HG03045 (cell line): ENCODE measurements at regions not wholly inside any gene's neighbourhood (a gene's known extent, or its start where the extent isn't known, plus 50 kb on each side); places are given as distances from the start of the nearest gene placed in this dataset.

Experiments used
- ATAC-seq: cut with Tn5 transposase; IDR thresholded peaks from one replicate; pipeline ENCODE4 v1.9.1; 2021; ENCODE audit warnings: mild to moderate bottlenecking, moderate library complexity; ENCODE audit not compliant: unreplicated experiment

DNA sequence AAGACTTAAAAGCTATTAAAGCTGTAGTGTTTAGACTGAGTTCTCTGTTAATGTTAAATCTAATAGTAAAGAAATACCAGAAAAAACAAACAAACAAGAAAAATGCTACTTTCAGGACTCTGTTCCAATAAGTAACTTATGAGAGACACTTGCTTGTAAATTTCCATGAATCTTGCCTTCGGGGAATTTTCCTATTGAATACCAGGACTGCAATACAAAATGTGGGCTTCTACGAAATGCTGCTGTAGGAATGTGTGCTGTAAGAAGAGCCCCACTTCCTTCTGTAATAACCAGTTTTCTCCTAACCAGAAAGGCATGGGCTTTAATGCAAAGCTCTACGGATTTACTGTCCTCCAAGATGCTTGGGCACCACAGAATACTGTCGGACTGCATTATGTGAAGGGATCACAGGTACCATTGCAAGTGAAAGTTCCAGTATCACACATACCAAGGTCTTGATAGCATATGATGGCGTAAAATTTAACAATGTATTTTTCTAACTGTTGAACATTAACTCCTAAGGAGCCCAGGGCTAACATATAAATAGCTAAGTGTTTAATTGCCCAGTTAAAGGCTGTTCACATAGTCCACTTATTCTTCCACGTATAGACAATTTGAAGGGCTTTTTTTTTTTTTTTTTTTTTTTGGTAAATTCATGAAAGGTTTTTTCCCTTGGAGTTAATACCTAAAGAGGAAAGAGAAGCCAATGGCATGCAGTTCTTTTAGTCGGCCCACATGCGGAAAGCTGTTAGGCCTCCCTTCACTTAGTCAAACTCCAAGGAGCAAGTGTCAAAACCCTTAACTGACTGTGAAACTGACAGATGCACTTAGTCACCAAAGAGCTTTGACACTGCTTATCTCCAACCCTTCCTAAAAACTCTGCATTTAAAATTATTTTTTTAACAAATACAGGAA lies 564.0 kb upstream of the POU3F3 start:
- no peak for ATAC-seq

GRCh38 chr2:104290566-104290891 lies 563.4 kb upstream of the POU3F3 start:
- ATAC-seq: no peak

GRCh38 chr2:104312684-104313083 lies 541.2 kb upstream of the POU3F3 start:
- no peak for ATAC-seq

DNA sequence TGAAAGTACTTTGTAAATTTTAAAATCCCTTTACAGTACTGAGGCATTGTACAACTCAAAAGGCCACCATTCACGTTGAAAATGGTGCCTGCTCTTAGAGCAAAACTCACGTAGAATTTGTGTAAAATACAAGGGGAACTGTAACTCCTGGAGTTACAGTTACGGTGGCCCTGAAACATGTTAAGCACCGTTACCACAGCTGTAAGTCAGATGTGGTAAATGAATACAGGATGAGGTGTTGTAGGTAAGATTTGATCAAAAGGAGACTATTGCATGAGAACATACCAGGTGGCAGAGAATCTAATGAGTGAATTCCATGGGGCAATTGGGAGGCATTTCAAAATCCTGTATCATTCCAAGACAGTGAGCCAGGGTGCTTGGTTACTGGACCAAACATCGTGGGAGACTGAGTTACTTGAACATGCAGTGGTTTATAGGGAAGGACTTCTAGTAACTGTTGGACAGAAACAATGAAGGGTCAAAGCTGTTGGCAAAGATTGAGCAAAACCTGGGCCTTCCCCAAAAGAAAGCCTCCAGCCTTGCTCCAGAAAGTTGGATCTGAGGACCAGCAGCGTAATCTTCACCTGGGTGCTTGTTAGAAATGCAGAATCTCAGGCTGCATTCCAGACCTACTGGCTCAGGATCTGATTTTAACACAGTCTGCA lies 535.8 kb upstream of the POU3F3 start:
- ATAC-seq: no peak

DNA sequence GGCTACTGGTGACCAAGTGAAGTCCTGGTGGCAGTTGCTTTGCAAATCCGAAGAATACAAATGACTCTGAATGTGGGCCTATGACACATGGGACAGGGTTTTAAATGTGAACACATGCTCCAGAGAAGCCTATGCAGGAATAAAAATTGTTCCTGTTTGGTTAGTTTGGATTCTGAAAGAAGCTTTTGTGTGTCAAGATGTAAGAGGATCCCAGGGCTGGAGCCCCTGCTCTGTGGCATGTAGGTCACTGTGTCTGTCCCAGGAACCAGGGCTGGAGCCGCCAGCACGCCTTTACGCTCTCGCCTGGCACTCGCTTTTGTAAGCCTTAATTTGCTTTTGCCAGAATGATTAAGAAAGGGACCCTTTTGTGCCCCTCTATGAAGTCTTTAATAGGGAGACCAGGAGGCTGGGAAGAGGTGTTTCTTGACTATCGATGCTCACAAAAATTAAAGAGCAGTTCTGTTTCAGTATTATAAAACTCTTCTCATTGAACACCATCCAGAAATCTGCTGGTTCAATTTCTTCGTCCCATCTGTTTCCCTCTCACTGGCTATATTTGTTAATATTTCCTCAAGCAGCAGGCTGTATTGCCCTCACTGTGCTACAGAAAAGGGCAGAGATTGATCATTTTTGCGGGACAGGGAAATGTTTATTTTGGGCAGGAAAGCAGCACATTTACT lies 532.7 kb upstream of the POU3F3 start:
- ATAC-seq: no peak

GRCh38 chr2:104321796-104322349 lies 532.0 kb upstream of the POU3F3 start:
- no peak for ATAC-seq

GRCh38 chr2:104332731-104333130 lies 521.2 kb upstream of the POU3F3 start:
- no peak for ATAC-seq

DNA sequence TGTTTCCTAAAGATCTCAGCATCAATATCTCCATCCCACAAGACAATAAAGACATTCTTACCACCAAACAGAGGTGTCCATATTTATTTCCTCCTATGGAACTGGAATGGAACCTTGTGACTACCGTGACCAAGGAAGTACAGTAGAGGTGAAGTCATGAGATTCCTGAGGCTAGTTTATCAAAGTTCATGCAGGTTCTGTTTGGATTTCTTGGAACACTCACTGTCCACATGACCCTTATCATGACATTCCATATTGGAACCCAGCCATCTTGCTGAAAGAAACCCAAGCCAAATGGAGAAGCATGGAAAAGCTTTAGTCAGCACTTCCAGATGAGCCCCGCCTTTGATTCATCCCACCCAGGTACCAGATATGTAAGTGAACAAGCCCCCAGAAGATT lies 516.0 kb upstream of the POU3F3 start:
- ATAC-seq: no peak

DNA sequence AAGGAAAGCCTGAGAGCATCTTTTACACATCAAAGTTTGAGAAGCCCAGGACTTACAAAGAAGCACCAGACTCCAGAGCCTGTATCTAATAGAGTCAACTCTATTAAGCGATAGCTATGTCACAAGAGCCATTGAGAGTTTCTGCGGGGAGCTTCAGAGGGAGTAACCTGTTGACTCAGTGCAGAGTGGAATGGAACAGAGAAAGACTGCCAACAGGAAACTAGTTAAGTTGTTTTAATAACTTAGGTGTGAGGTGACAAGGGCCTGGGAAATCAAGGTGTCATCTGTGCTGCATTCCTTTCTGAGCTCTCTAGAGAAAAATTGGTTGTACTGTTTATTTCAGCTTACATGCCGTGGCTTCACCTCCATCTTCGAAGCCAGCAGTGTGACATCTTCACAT lies 513.8 kb upstream of the POU3F3 start:
- no peak for ATAC-seq

GRCh38 chr2:104340879-104341828 lies 512.8 kb upstream of the POU3F3 start:
- ATAC-seq: no peak

DNA sequence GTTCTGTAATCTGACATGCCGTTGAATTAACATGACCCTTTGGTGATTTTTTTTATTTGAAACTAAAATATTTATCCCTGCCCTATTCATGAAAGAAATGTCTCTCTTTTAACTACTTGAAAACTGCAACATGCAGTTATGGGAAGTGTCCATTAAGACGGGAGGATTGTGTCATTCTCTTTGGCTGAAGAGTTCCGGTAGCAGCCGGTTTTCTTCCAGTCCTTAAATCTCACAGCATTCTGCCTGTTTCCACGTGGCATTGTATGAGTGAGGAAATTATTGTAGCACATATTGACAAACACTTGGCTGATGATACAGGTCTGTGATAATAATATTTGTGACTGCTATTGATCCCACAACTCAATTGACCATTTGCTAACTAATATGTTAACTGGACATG lies 509.6 kb upstream of the POU3F3 start:
- no peak for ATAC-seq

- no peak for ATAC-seq
Observed at GRCh38 chr2:104344985-104345384, 508.9 kb upstream of the POU3F3 start.

- no peak for ATAC-seq
Observed at GRCh38 chr2:104358122-104358521, 495.8 kb upstream of the POU3F3 start.

DNA sequence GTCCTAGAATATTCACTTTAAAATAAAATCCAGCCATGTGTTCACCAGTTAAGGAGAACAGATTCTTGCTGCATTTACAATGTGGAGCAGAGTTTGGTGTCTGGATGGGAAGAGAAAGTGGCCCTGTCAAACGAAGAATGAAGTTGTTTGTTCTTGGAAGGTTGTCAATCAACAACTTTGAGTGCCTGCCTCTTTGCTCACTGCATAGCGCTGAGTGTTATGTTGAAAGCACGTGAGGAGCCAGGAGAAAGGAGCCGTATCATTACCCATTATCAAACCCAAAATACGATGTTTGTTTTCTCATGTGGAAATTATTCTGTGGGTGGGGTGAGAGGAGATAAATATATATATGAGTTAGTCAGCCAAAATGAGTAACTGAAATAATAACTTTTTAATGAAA lies 492.5 kb upstream of the POU3F3 start:
- ATAC-seq: no peak

- no peak for ATAC-seq
Observed at GRCh38 chr2:104368089-104368488, 485.8 kb upstream of the POU3F3 start.

DNA sequence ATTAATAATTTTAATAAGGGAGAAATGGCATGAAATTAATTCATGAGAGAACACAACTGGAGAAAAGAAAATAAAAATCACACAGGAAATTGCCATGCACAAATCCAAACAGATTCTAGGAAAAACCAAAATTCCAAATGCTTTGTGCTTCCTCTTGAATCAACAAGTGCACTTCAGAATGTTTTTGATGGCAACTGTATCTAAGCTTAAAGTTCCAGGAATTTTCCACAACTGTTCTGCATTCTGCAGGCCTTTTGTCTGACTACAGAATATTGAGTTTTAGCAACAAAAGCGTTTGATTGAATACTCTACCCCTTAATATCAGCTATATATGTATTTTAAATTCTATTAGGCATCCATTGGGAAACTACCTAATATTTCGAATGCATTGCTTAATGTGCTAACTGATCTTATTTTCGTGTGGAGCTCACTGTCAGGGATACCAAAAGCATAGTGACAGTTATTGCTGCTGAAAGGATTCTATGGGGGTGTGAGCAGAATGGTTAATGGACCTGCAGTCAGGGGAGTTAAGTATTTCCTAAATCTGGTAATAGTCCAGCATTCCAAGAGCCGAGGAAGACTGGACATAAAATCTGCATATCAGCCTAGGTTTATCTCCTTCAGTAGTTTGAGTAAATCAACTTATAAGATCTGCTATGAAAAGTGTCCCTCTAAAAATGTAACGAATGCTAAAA lies 482.7 kb upstream of the POU3F3 start:
- no peak for ATAC-seq

GRCh38 chr2:104375206-104375605 lies 478.7 kb upstream of the POU3F3 start:
- ATAC-seq: no peak

DNA sequence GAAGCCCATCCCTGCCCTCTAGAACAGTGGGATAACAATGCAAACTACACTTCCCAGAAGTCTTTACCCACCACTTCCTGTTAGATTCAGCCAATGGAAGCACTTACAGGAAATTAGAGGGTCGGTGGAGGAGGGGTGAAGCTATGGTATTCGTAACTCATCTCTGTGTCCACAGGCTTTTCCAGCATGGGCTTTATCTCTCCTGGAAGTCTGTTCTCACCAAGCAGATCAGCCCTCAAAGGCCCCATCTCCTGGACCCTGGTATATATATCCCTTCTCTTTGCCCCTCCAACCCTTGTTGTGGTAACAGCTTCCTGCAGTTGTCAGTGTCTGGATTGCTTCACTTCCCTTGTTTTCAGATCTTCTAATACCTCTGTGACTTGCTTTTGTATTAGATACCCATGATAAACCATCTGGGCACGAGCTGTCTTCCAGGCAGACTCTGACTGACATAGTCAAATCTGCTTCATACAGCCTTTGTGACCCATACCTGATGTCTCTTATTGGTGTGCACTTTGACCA lies 475.0 kb upstream of the POU3F3 start:
- no peak for ATAC-seq

DNA sequence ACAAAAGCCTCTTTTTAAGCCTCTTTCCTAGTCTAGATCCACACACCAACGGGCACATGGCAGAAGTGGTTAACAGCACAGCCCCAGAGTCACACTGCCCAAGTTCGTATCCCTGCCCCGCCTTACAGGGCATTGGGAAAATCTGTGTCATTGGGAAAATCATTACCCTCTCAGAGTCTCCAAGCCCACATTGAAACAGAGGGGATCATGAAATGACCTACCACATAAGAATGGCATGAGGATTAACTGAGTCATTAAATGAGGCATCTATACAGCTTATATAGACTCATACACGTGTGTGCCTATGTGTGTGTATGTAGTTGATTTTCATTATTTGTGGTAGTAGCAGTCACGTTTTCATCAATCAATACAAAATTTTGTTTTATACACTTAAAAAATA lies 469.0 kb upstream of the POU3F3 start:
- no peak for ATAC-seq

DNA sequence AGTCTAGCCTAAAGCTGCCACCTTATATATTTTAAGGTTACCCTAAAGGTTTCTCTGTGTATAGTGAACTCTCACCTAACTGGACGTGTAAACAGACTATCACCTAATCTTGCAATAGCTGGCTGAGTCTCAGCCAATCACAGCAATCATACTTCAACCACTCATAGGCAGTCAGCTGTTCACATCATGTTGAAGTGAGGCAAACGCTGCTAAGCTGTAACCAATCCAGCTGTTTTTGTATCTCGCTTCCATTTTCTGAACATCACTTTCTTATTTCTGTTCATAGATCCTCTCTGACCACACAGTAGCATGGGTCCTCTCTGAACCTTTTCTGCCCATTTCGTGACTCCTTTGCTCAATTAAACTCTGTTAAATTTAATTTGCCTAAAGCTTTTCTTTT lies 468.2 kb upstream of the POU3F3 start:
- no peak for ATAC-seq
